HG03378 (cell line): ENCODE measurements at regions not wholly inside any gene's neighbourhood (a gene's known extent, or its start where the extent isn't known, plus 50 kb on each side); places are given as distances from the start of the nearest gene placed in this dataset.
"Not testable (repeated sequence)": the region's sequence is repeated elsewhere in the genome, so short reads cannot be mapped to it uniquely, and the experiment has no call there.

ENCODE experiments used
- ATAC-seq: cut with Tn5 transposase; IDR thresholded peaks from one replicate; pipeline ENCODE4 v1.9.1; 2021; ENCODE audit warnings: mild to moderate bottlenecking, moderate library complexity; ENCODE audit not compliant: unreplicated experiment

GRCh38 chr13:50129706-50130122 lies 114.5 kb downstream of the KCNRG start:
- ATAC-seq, result no peak

DNA sequence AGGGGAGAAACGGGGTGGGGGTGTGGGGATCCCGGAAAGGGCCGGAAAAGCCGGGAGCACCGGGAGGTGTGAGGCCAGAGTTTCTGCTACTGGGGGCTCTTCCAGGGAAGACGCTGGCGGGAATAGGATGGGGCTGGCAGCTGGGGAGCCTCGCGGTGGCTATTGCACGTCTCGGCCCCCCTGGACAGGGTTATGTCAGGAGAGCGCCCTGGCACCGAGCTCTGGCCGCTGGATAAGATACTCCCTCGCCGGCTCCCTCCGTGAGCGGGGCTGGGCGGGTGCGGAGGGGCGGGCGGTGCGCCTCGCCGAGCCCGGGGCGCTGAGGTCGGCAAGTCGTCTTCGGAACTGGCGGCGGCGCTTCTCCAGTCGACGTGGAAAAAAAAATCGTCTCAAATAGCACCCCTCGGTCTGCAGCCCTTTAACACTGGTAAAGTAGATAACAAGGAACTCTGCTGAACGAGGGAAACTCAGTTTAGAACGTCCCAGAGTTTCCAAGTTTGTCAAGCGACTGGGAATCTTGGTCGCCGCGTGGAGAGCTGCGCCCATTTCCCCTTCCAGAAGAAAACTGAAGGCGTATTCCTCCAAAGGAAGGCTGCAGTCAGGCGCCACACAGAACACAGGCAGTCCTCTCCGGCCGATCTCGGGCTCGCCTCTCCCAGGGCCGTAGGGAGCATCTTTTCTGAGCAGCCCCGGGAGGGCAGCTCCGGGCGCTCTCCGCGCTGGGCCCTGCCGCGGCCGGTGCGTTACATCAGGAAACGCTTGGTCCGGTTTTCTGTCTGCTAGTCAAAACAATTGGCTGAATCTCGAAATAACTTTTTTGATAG lies 115.1 kb downstream of the KCNRG start:
- ATAC-seq, result no peak

GRCh38 chr13:50131920-50132903 lies 117.0 kb downstream of the KCNRG start:
- ATAC-seq, result no peak

DNA sequence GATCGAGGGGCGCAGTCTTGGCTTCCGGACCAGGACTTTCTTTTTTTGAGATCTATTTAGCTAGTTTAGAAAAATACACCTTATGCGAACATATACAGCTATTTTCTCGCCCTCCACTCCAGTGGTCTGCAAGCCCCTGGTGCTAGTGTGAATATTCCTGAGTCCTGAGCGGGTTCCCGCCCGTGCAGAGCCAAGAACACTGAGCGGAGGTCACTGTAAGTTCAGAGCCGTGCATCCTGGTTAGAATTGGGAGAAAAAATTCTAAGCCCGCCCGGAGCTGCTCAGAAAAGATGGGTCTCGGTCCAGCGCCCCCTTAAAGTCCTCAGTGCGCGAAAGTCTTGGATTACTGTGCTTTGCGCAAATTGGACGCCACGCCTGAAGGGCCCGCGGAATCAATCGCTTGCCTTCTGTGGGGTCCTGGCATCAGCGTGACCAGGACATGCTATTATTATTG lies 117.7 kb downstream of the KCNRG start:
- no peak for ATAC-seq

DNA sequence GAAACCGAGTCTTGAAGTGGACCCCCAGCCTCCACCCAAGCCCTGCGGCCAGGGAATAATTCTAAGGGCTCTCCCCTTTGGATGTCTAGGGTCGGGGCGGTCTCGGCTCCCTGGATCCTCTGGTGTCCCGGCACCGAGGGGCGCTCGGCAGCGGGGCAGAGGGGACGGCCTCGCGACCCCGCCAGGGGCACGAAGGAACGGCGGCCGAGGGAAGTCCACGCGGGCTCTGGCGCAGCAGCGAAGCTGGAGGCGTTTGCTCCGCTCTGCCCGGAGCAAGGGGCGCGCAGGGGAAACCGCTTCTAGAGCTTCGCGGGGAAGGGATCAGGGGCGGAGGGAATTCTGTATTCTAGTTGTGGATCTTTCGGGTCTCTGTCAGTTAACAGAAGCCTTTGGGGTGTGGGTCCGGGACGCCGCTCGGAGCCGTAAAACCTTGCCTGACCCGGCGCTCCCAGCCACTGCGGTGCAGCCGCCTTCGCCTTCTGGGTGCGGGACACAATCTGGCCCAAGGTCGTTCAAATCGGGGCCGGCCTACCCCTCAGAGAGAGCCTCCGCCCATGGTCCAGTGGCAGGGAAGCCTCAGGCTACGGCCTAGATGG lies 118.2 kb downstream of the KCNRG start:
- no peak for ATAC-seq

DNA sequence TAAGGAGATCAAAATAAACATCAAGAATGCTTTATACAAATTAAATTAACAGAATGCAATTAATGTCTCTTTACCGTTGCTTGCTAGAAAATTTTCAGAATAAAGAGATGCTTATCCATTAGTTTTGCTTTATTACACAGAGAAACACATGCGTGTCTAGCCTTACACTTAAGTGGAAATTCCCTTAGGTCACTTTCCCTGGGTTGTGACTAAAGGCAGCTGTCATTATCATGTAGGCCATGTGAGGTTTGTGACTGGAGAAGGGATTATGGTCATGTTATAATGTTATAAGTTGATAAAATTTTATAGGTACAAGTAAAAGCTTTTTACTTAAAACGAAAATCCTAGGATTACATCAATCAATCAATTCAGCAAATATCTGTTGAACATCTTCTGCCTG lies 121.0 kb downstream of the KCNRG start:
- ATAC-seq, result no peak

GRCh38 chr13:50136678-50137077 lies 121.4 kb downstream of the KCNRG start:
- no peak for ATAC-seq

- not testable (repeated sequence) for ATAC-seq
These were observed 124.2 kb downstream of the KCNRG start for GRCh38 chr13:50139435-50139934.

- ATAC-seq, result no peak
These were observed 124.9 kb downstream of the KCNRG start for GRCh38 chr13:50140153-50140552.

- ATAC-seq, result no peak
These were observed 125.5 kb downstream of the KCNRG start for GRCh38 chr13:50140581-50141374.

- no peak for ATAC-seq
These were observed 126.2 kb downstream of the KCNRG start for GRCh38 chr13:50141375-50141975.

GRCh38 chr13:50144246-50145160 lies 129.3 kb downstream of the KCNRG start:
- no peak for ATAC-seq

DNA sequence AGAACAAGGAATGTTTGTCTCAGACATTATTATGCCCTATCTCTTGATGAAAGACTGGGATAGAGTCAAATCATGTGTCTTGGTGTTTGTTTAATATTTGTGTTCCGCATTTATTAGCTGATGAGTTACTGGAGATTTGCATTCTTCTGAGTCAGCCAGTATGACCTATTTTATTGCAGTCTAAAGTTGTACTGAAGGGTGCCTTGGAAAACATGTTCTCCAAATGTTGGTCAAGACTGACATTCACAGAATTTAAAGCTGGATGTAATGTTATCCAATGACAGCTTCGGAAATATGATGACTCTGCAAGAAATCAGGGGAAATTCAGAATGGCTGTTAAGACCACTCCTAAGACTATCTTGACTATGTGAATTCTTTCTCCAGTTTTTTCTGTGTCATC lies 134.0 kb downstream of the KCNRG start:
- ATAC-seq, result no peak

- no peak for ATAC-seq
These were observed 134.7 kb downstream of the KCNRG start for GRCh38 chr13:50149932-50150331.

GRCh38 chr13:50152224-50152623 lies 137.0 kb downstream of the KCNRG start:
- ATAC-seq, result no peak

- ATAC-seq, result no peak
These were observed 137.5 kb downstream of the KCNRG start for GRCh38 chr13:50152655-50153309.

- ATAC-seq, result no peak
These were observed 138.2 kb downstream of the KCNRG start for GRCh38 chr13:50153401-50153800.

- ATAC-seq, result no peak
These were observed 138.6 kb downstream of the KCNRG start for GRCh38 chr13:50153876-50154275.
